HG03095 (cell line): ENCODE measurements at regions not wholly inside any gene's neighbourhood (a gene's known extent, or its start where the extent isn't known, plus 50 kb on each side); places are given as distances from the start of the nearest gene placed in this dataset.
"Not testable (repeated sequence)": the region's sequence is repeated elsewhere in the genome, so short reads cannot be mapped to it uniquely, and the experiment has no call there.

Experiments
- ATAC-seq: cut with Tn5 transposase; IDR thresholded peaks from one replicate; pipeline ENCODE4 v1.9.1; 2021; ENCODE audit warnings: moderate library complexity; ENCODE audit not compliant: unreplicated experiment

GRCh38 chr16:79988089-79988488, 387.6 kb upstream of the MAF start:
- ATAC-seq = no peak

- ATAC-seq = no peak
Observed at GRCh38 chr16:79986352-79986751, 385.8 kb upstream of the MAF start.

- ATAC-seq = no peak
Observed at GRCh38 chr16:79985606-79986005, 385.1 kb upstream of the MAF start.

GRCh38 chr16:79984149-79984548, 383.6 kb upstream of the MAF start:
- ATAC-seq = not testable (repeated sequence)

GRCh38 chr16:79982862-79983261, 382.3 kb upstream of the MAF start:
- ATAC-seq = no peak

- ATAC-seq = no peak
Observed at GRCh38 chr16:79982361-79982760, 381.8 kb upstream of the MAF start.

GRCh38 chr16:79981814-79982213, 381.3 kb upstream of the MAF start:
- ATAC-seq = no peak

GRCh38 chr16:79980650-79981521, 380.3 kb upstream of the MAF start:
- no peak for ATAC-seq

GRCh38 chr16:79977940-79978836, 377.7 kb upstream of the MAF start:
- no peak for ATAC-seq

GRCh38 chr16:79973320-79973719, 372.8 kb upstream of the MAF start:
- ATAC-seq = no peak

GRCh38 chr16:79972053-79972704, 371.6 kb upstream of the MAF start:
- ATAC-seq = no peak

GRCh38 chr16:79971237-79971572, 370.7 kb upstream of the MAF start:
- ATAC-seq = no peak

GRCh38 chr16:79970551-79971236, 370.2 kb upstream of the MAF start:
- no peak for ATAC-seq

GRCh38 chr16:79970087-79970486, 369.6 kb upstream of the MAF start:
- no peak for ATAC-seq

- no peak for ATAC-seq
Observed at GRCh38 chr16:79969458-79969857, 368.9 kb upstream of the MAF start.

GRCh38 chr16:79966226-79966625, 365.7 kb upstream of the MAF start:
- no peak for ATAC-seq

- ATAC-seq = no peak
Observed at GRCh38 chr16:79965718-79966117, 365.2 kb upstream of the MAF start.

- ATAC-seq = no peak
Observed at GRCh38 chr16:79964104-79964503, 363.6 kb upstream of the MAF start.

GRCh38 chr16:79962962-79963361, 362.4 kb upstream of the MAF start:
- no peak for ATAC-seq

- no peak for ATAC-seq
Observed at GRCh38 chr16:79959226-79959625, 358.7 kb upstream of the MAF start.
